HG03354 (cell line): ENCODE measurements at regions not wholly inside any gene's neighbourhood (a gene's known extent, or its start where the extent isn't known, plus 50 kb on each side); places are given as distances from the start of the nearest gene placed in this dataset.

ENCODE experiments used
- ATAC-seq: cut with Tn5 transposase; IDR thresholded peaks from one replicate; pipeline ENCODE4 v1.9.1; 2021; ENCODE audit warnings: mild to moderate bottlenecking; ENCODE audit not compliant: unreplicated experiment, poor library complexity, severe bottlenecking

GRCh38 chr2:242020196-242021004 is 150.9 kb downstream of the RTP5 start:
- no peak for ATAC-seq

GRCh38 chr2:242022550-242023290 is 153.2 kb downstream of the RTP5 start:
- ATAC-seq = no peak

- ATAC-seq = no peak
Measured at GRCh38 chr2:242024751-242025355, 155.3 kb downstream of the RTP5 start.

- no peak for ATAC-seq
Measured at GRCh38 chr2:242027676-242028450, 158.3 kb downstream of the RTP5 start.

- ATAC-seq = no peak
Measured at GRCh38 chr2:242029422-242030225, 160.1 kb downstream of the RTP5 start.

GRCh38 chr2:242030226-242030575 is 160.7 kb downstream of the RTP5 start:
- no peak for ATAC-seq

GRCh38 chr2:242030858-242031257 is 161.3 kb downstream of the RTP5 start:
- no peak for ATAC-seq

- no peak for ATAC-seq
Measured at GRCh38 chr2:242031481-242032019, 162.0 kb downstream of the RTP5 start.

- ATAC-seq = no peak
Measured at GRCh38 chr2:242032780-242033656, 163.5 kb downstream of the RTP5 start.

GRCh38 chr2:242034138-242034537 is 164.6 kb downstream of the RTP5 start:
- no peak for ATAC-seq

- ATAC-seq = no peak
Measured at GRCh38 chr2:242034996-242035814, 165.7 kb downstream of the RTP5 start.

- ATAC-seq = no peak
Measured at GRCh38 chr2:242035858-242036652, 166.5 kb downstream of the RTP5 start.

- no peak for ATAC-seq
Measured at GRCh38 chr2:242036653-242036950, 167.1 kb downstream of the RTP5 start.

- no peak for ATAC-seq
Measured at GRCh38 chr2:242038166-242038927, 168.8 kb downstream of the RTP5 start.

- ATAC-seq = no peak
Measured at GRCh38 chr2:242038928-242039341, 169.4 kb downstream of the RTP5 start.

GRCh38 chr2:242040303-242040655 is 170.8 kb downstream of the RTP5 start:
- no peak for ATAC-seq
